Heart right ventricle (tissue), 16 donors: ENCODE measurements at regions not wholly inside any gene's neighbourhood (a gene's known extent, or its start where the extent isn't known, plus 50 kb on each side); places are given as distances from the start of the nearest gene placed in this dataset.

Source experiments
- ATAC-seq, 8 donors: fragments of 200-7000 bp; cut with Tn5 transposase; one replicate each; pipeline ENCODE4 v1.9.1; 2020; ENCODE audit warnings: mild to moderate bottlenecking in 8 of 8, moderate library complexity in 8 of 8, moderate number of reproducible peaks in 1 of 8
- DNase-seq, 2 donors: peaks; one replicate each; pipeline ENCODE4 v3.0.0-alpha.2; 2020
- H3K27ac ChIP-seq, 10 donors: fragments of 200-600 bp; sonication (generic) in 2 of 10; one replicate each; pipeline versions ENCODE4 v1.5.0 to v1.8.0; 2020 to 2022; ENCODE audit warnings: mild to moderate bottlenecking in 3 of 10
- H3K27me3 ChIP-seq, 7 donors: fragments of 200-600 bp; one replicate each; pipeline ENCODE4 v1.8.0; 2021 to 2022; ENCODE audit warnings: mild to moderate bottlenecking in 2 of 7
- H3K36me3 ChIP-seq, 9 donors: fragments of 200-600 bp; sonication (generic) in 1 of 9; one replicate each; pipeline versions ENCODE4 v1.5.0 to v1.8.0; 2020 to 2022; ENCODE audit warnings: mild to moderate bottlenecking in 2 of 9
- H3K4me1 ChIP-seq, 9 donors: fragments of 200-600 bp; sonication (generic) in 1 of 9; one replicate each; pipeline versions ENCODE4 v1.5.0 to v1.8.0; 2020 to 2022; ENCODE audit warnings: mild to moderate bottlenecking in 4 of 9
- H3K4me3 ChIP-seq, 10 donors: fragments of 200-600 bp; sonication (generic) in 2 of 10; one replicate each; pipeline versions ENCODE4 v1.5.0 to v1.8.0; 2020 to 2022; ENCODE audit warnings: mild to moderate bottlenecking in 7 of 10, moderate library complexity in 2 of 10
- H3K9me3 ChIP-seq, 11 donors: fragments of 200-600 bp in 10 of 11; sonication (generic) in 2 of 11; one replicate each; pipeline versions ENCODE4 v1.5.0 to v1.8.0; 2013 to 2022; ENCODE audit warnings: mild to moderate bottlenecking in 2 of 11, control low read depth in 1 of 11, moderate library complexity in 1 of 11
- CTCF ChIP-seq, 9 donors: fragments of 200-600 bp; sonication (generic) in 2 of 9; IDR thresholded peaks; one replicate each; pipeline versions ENCODE4 v1.5.0 to v1.8.0; 2021 to 2022; ENCODE audit warnings: antibody characterized with exemption in 9 of 9, mild to moderate bottlenecking in 5 of 9, moderate library complexity in 1 of 9
- WGBS, 2 donors: extraction: QIAGEN DNeasy Blood & Tissue Kit; methylation state at CpG; one replicate each; pipeline ENCODE4 v1.1.7; 2013; ENCODE audit warnings: inconsistent platforms in 1 of 2; 5-methylcytosine and 5-hydroxymethylcytosine counted together
- intact Hi-C, 10 donors: fragments of 100-400 bp; cut with DNase I; formaldehyde crosslinking; loops; one replicate each; pipeline versions ENCODE4 v1.11.1 to v1.14.2; 2022
- donor health status: Arrhythmogenic right ventricular cardiomyopathy.
- donor health status: ischemic (EF 13 %, LVEDD 7.1; RV severe dilation, severe dysfunction).
- donor health status: healthy with polysubstance abuse.
- donor health status: DM: no; HTN: yes; CAD: no.
- donor health status: DM: no; HTN: no; CAD: no.
- donor health status: ischemic (EF 25% LVEDD 6.9; RV normal size, moderate dysfunction).
- donor health status: ischemic (EF 25% LVEDD 5.7; RV mildly dilated, moderate dysfunction).
- donor health status: healthy.
- donor health status: DM: yes; HTN: yes; CAD: no.
- donor health status: Ischemic cardiomyopathy.
- donor health status: ischemic (EF 35%, LVEDD 5.7; RV mildly dilated, moderate dysfunction).
- donor health status: nonischemic (EF 11% LVEDD 7.7; RV severe dilation, severe dysfunction).
- donor health status: DM: yes; HTN: yes; CAD: no.
- donor health status: PGD.
- donor health status: ischemic (EF 29% LVEDD 5.4; RV normal size, mild dysfunction).
- donor health status: nonischemic (EF 23%, LVEDD 6.1; RV moderate dilation, normal function).

- H3K27ac ChIP-seq = no peak overlapping the region
These were observed 382.7 kb upstream of the KLHL29 start for GRCh38 chr2:23002234-23002633.

GRCh38 chr2:23005469-23005868 is 379.5 kb upstream of the KLHL29 start:
- Histone ChIP-seq H3K27me3 (no peaks in the 10 kb centered on the region), H3K36me3 (no peaks in the 10 kb centered on the region), H3K9me3 (no peaks in the 10 kb centered on the region), H3K27ac (no peak overlapping the region), H3K4me3 (no peak overlapping the region), H3K4me1 (peaks cover 0 to 14% (median 0%) of the 10 kb centered on the region in 9 donors)
- DNase-seq = no peak
- intact Hi-C loops = no loop called here
- ATAC-seq = no peak
- no peak for TF ChIP-seq CTCF (IDR thresholded peaks at IDR 0.05)
- 84 to 85% methylated on average over 4 of the region's 4 CpGs for WGBS, 2 donors

More at GRCh38 chr2:23002234-23002633, 382.7 kb upstream of the KLHL29 start:
- intact Hi-C loops = no loop called here
- WGBS, 2 donors = 90 to 93% methylated on average over 1 of the region's 1 CpG
- Histone ChIP-seq H3K4me1 (no peaks in the 10 kb centered on the region), H3K4me3 (no peak overlapping the region), H3K36me3 (no peaks in the 10 kb centered on the region), H3K9me3 (no peaks in the 10 kb centered on the region), H3K27me3 (no peaks in the 10 kb centered on the region)
- ATAC-seq (no peak), DNase-seq (no peak)
- no peak for TF ChIP-seq CTCF (IDR thresholded peaks at IDR 0.05)

GRCh38 chr2:23007631-23008235 is 377.2 kb upstream of the KLHL29 start:
- intact Hi-C loops = no loop called here
- no peak for ATAC-seq
- H3K27ac ChIP-seq = no peak overlapping the region
- H3K9me3 ChIP-seq = no peaks in the 10 kb centered on the region
- H3K4me1 ChIP-seq = peaks cover 0 to 14% (median 0%) of the 10 kb centered on the region in 9 donors
- WGBS, 2 donors = 81 to 82% methylated on average over 1 of the region's 1 CpG
- DNase-seq = no peak
- no peaks in the 10 kb centered on the region for H3K27me3 ChIP-seq
- no peaks in the 10 kb centered on the region for H3K36me3 ChIP-seq
- H3K4me3 ChIP-seq = no peak overlapping the region
- TF ChIP-seq CTCF (IDR thresholded peaks at IDR 0.05) = no peak

- DNase-seq (no peak), ATAC-seq (no peak)
- H3K4me1 ChIP-seq = peaks cover 0 to 14% (median 0%) of the 10 kb centered on the region in 9 donors
- 74 to 75% methylated on average over 6 of the region's 6 CpGs for WGBS, 2 donors
- H3K27ac ChIP-seq = no peak overlapping the region
- TF ChIP-seq CTCF (IDR thresholded peaks at IDR 0.05) = no peak
- no peaks in the 10 kb centered on the region for H3K27me3 ChIP-seq
- no peaks in the 10 kb centered on the region for H3K9me3 ChIP-seq
- no peak overlapping the region for H3K4me3 ChIP-seq
- no peaks in the 10 kb centered on the region for H3K36me3 ChIP-seq
- intact Hi-C loops = no loop called here
These were observed 376.5 kb upstream of the KLHL29 start for GRCh38 chr2:23008440-23008839.
